MCF 10A (cell line): ENCODE measurements at regions not wholly inside any gene's neighbourhood (a gene's known extent, or its start where the extent isn't known, plus 50 kb on each side); places are given as distances from the start of the nearest gene placed in this dataset.

Experiments used
- BruUV-seq: library from RNA; stranded (reverse); fragments of 400-500 nt; replicated peaks from 2 replicates; lab custom pipeline; 2021; lab: Mats Ljungman, UMichigan
- CTCF ChIA-PET: fragments of 300-600 bp; sonication (Branson Sonifier 250); formaldehyde crosslinking; extraction: SDS; loops from one replicate; lab custom pipeline; 2021; ENCODE audit warnings: antibody characterized with exemption, inconsistent platforms; lab: Yijun Ruan, JAX
- POLR2A ChIA-PET: fragments of 300-600, 350-650 bp; sonication (Branson Sonifier 250); formaldehyde crosslinking; extraction: SDS; loops from one replicate; lab custom pipeline; 2020; ENCODE audit warnings: antibody characterized with exemption, inconsistent platforms; lab: Yijun Ruan, JAX
- DNase-seq: peaks from one replicate; pipeline ENCODE4 v3.0.0-alpha.2; 2018; ENCODE audit not compliant: unreplicated experiment
- H3K27ac Mint-ChIP-seq: one replicate; pipeline ENCODE4 v1.8.0; 2022; ENCODE audit warnings: mild to moderate bottlenecking, low read depth, mixed read lengths; ENCODE audit not compliant: unreplicated experiment
- H3K27me3 Mint-ChIP-seq: one replicate; pipeline ENCODE4 v1.8.0; 2022; ENCODE audit warnings: mixed read lengths; ENCODE audit not compliant: insufficient read depth, unreplicated experiment
- H3K36me3 Mint-ChIP-seq: one replicate; pipeline ENCODE4 v1.8.0; 2022; ENCODE audit warnings: mild to moderate bottlenecking, moderate library complexity, mixed read lengths; ENCODE audit not compliant: insufficient read depth, unreplicated experiment
- H3K4me1 Mint-ChIP-seq: one replicate; pipeline ENCODE4 v1.8.0; 2022; ENCODE audit warnings: mixed read lengths; ENCODE audit not compliant: insufficient read depth, unreplicated experiment
- H3K4me3 Mint-ChIP-seq: one replicate; pipeline ENCODE4 v1.8.0; 2022; ENCODE audit warnings: mild to moderate bottlenecking, moderate library complexity, mixed read lengths; ENCODE audit not compliant: unreplicated experiment
- H3K9me3 Mint-ChIP-seq: one replicate; pipeline ENCODE4 v1.8.0; 2022; ENCODE audit warnings: mixed read lengths; ENCODE audit not compliant: unreplicated experiment
- intact Hi-C: fragments of 100-400 bp; cut with micrococcal nuclease; formaldehyde crosslinking; loops from 2 replicates; pipeline ENCODE4 v1.14.1; 2022
- TF ChIP-seq, protein P1 (sequence below): fragments of 200-600 bp; IDR thresholded peaks from one replicate; pipeline ENCODE4 v1.8.0; 2022; ENCODE audit warnings: antibody characterized with exemption, mild to moderate bottlenecking; ENCODE audit not compliant: unreplicated experiment

DNA sequence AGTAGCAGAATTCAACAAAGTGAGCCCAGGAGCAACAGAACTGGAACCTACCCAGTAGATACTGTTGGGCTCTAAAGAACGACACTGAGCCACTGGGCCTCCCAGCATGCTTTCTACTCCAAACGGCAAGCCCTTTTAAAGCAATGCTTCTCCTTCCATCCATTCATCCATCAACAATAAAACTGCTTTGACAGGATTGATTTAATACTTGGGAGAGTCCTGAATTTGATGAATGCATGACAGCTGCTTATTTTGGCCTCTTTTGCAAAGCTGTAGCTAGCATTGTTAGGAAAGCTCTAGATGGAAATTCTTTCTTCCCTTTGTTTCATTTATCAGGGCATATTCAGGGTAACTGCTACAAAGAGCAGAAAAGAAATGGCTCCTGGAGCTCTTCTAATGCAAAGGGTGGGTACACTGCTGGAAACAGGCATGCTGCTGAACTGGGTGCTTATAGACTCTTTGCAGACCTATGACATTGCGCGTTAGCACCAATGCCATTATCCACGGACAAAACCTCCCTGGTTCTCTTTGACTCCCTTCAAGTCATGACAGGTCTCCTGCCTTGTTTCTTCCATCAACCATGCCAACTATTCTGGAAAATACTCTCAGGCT is 138.4 kb upstream of the HNRNPA3 start:
- intact Hi-C loops: no loop called here
- no peak for DNase-seq
- Mint-ChIP-seq H3K4me1 (peaks cover 15% of the 10 kb centered on the region), H3K36me3 (no peaks in the 10 kb centered on the region), H3K9me3 (no peaks in the 10 kb centered on the region), H3K27me3 (no peaks in the 10 kb centered on the region), H3K27ac (no peak overlapping the region), H3K4me3 (no peak overlapping the region)
- no TSS peak for BruUV-seq
- TF ChIP-seq, protein P1, sequence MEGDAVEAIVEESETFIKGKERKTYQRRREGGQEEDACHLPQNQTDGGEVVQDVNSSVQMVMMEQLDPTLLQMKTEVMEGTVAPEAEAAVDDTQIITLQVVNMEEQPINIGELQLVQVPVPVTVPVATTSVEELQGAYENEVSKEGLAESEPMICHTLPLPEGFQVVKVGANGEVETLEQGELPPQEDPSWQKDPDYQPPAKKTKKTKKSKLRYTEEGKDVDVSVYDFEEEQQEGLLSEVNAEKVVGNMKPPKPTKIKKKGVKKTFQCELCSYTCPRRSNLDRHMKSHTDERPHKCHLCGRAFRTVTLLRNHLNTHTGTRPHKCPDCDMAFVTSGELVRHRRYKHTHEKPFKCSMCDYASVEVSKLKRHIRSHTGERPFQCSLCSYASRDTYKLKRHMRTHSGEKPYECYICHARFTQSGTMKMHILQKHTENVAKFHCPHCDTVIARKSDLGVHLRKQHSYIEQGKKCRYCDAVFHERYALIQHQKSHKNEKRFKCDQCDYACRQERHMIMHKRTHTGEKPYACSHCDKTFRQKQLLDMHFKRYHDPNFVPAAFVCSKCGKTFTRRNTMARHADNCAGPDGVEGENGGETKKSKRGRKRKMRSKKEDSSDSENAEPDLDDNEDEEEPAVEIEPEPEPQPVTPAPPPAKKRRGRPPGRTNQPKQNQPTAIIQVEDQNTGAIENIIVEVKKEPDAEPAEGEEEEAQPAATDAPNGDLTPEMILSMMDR: no peak
- POLR2A ChIA-PET: interaction anchor here (0.7 kb wide), 1 partner anchor 66 kb away, joined by 4 read pairs; no protein-coding TSS in a partner anchor
- CTCF ChIA-PET: no interaction called here

DNA sequence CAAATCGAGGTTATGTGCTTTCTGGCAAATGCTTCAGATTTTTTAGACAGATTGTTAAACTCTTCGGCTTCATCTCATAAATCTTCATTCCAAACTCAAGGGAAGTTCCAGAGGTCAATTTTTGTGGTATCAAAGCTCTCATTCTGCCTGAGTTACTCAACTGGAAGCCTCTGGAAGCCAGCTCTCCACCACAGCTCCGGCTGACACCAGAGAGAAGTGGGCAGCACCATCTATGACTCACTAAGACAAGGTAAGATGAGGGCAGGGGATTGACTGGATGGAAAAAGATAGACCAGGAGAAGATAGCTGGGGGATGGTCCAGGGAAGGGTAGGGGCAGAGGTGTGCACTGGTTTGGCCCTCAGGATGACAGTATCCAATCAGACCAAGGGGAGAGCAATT is 137.3 kb upstream of the HNRNPA3 start:
- no TSS peak for BruUV-seq
- intact Hi-C loops: no loop called here
- H3K27me3 Mint-ChIP-seq: no peaks in the 10 kb centered on the region
- H3K9me3 Mint-ChIP-seq: no peaks in the 10 kb centered on the region
- DNase-seq: no peak
- no peak overlapping the region for H3K4me3 Mint-ChIP-seq
- ChIA-PET CTCF (interaction anchor here (0.6 kb wide), 2 partner anchors 19 to 978 kb away, joined by 3 to 4 read pairs; no protein-coding TSS in a partner anchor), POLR2A (interaction anchor here (1.0 kb wide), 1 partner anchor 492 kb away, joined by 3 read pairs; no protein-coding TSS in a partner anchor)
- H3K27ac Mint-ChIP-seq: no peak overlapping the region
- H3K4me1 Mint-ChIP-seq: peaks cover 15% of the 10 kb centered on the region
- TF ChIP-seq, protein P1: no peak
- no peaks in the 10 kb centered on the region for H3K36me3 Mint-ChIP-seq

DNA sequence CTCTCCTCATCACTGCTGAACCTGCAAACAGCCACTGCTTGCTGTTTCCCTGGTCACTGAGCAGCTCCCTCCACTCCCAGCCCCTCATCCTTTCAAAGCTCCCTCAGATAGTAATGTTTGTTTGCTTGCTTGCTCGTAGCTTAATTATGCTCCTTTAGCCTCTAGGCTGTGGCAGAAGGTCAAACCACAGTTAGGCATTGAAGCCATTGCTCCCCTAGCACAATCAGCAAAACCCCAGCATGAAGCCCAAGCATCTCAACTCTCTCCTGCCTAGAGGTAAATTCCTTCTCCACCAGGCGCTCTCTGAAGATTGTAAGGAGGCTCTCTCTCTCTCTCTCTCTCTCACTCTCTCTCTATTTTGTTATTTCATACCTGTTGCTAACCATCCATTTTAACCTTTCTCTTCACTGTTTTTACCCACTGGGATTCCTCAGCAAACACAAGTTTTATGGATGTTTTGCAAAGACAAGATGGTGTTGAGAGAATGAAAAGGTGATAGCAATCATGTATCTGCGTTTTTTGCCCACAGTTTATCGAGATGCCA is 135.9 kb upstream of the HNRNPA3 start:
- no peak overlapping the region for H3K27ac Mint-ChIP-seq

DNA sequence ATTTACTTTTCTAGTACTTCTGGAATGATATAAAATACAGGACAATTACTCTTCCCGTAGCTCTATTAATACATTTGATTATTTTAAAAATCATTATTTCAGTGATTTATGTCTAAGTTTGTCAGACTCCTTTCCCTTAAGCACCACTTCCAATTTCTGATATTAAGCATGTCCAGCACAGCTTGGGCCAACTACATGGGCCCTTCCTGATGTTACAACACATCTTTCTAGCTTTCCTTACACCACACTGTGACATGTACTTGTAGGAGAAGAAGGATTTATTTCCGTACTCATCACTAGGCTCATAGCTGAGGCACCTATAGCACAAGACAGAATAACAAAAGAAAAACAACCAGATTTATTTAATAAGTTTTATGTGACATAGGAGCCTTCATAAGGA is 134.8 kb upstream of the HNRNPA3 start:
- Mint-ChIP-seq H3K27me3 (peaks cover 9% of the 10 kb centered on the region), H3K9me3 (no peaks in the 10 kb centered on the region), H3K36me3 (no peaks in the 10 kb centered on the region), H3K4me3 (no peak overlapping the region), H3K27ac (no peak overlapping the region), H3K4me1 (peaks cover 15% of the 10 kb centered on the region)
- TF ChIP-seq, protein P1: no peak
- no peak for DNase-seq
- intact Hi-C loops: no loop called here
- POLR2A ChIA-PET: interaction anchor here (0.7 to 0.8 kb wide), 2 partner anchors 12 to 40 kb away, joined by 3 read pairs; no protein-coding TSS in a partner anchor
- CTCF ChIA-PET: interaction anchor here (1.1 to 2.0 kb wide), 2 partner anchors 70 to 86 kb away, joined by 3 to 6 read pairs; no protein-coding TSS in a partner anchor
- no TSS peak for BruUV-seq

More for the DNA sequence above, 135.9 kb upstream of the HNRNPA3 start:
- Mint-ChIP-seq H3K4me1 (peaks cover 15% of the 10 kb centered on the region), H3K4me3 (no peak overlapping the region), H3K36me3 (no peaks in the 10 kb centered on the region), H3K27me3 (no peaks in the 10 kb centered on the region), H3K9me3 (no peaks in the 10 kb centered on the region)
- no TSS peak for BruUV-seq
- intact Hi-C loops: no loop called here
- no peak for DNase-seq
- POLR2A ChIA-PET: no interaction called here
- CTCF ChIA-PET: interaction anchor here (0.6 to 0.8 kb wide), 5 partner anchors 8 to 979 kb away, joined by 3 to 4 read pairs (median 3); no protein-coding TSS in a partner anchor
- TF ChIP-seq, protein P1: no peak
